B cell (primary cell): ENCODE measurements at regions not wholly inside any gene's neighbourhood (a gene's known extent, or its start where the extent isn't known, plus 50 kb on each side); places are given as distances from the start of the nearest gene placed in this dataset.

Experiments
- ATAC-seq: fragments of 200-7000 bp; cut with Tn5 transposase; one replicate; pipeline ENCODE4 v1.10.0; 2021; ENCODE audit warnings: low read depth, mild to moderate bottlenecking, moderate number of reproducible peaks, moderate library complexity
- CTCF ChIA-PET: fragments of 350-600 bp; sonication (Branson Sonifier 250); formaldehyde crosslinking; loops from one replicate; lab custom pipeline; 2021; ENCODE audit warnings: antibody characterized with exemption, inconsistent platforms; lab: Charles Lee
- POLR2A ChIA-PET: fragments of 350-600 bp; sonication (Branson Sonifier 250); formaldehyde crosslinking; loops from one replicate; lab custom pipeline; 2021; ENCODE audit warnings: antibody characterized with exemption; lab: Charles Lee
- DNase-seq: peaks from one replicate; pipeline ENCODE4 v3.0.0; 2013
- H2AFZ ChIP-seq: 2 replicates; pipeline ENCODE4 v1.6.1; 2012; ENCODE audit warnings: mild to moderate bottlenecking, low read depth, low read length; ENCODE audit not compliant: insufficient read depth, poor library complexity, severe bottlenecking
- H3K27ac ChIP-seq, 2 donors: 1 replicate in 1 of 2; 2 replicates in 1 of 2; pipeline ENCODE4 v1.5.1; 2012 to 2013; ENCODE audit warnings: low read length in 2 of 2, mild to moderate bottlenecking in 2 of 2, moderate library complexity in 1 of 2
- H3K27me3 ChIP-seq, 4 experiments: fragments of 200-600 bp in 1 of 4; sonication (generic) in 1 of 4; replicated peaks in 1 of 4; 1 replicate in 2 of 4; 2 replicates in 2 of 4; pipeline versions ENCODE4 v1.6.1 to v1.7.0; 2013 to 2016; ENCODE audit warnings: low read length in 3 of 4, mild to moderate bottlenecking in 2 of 4, mixed read lengths in 1 of 4, moderate library complexity in 1 of 4; ENCODE audit not compliant: insufficient read depth in 4 of 4, control insufficient read depth in 3 of 4; ENCODE audit errors: control extremely low read depth in 1 of 4
- H3K36me3 ChIP-seq, 2 experiments: replicated peaks in 1 of 2; 1 replicate in 1 of 2; 2 replicates in 1 of 2; pipeline versions ENCODE4 v1.6.1 to v1.7.1; 2013; ENCODE audit warnings: low read length in 1 of 2; ENCODE audit not compliant: insufficient read depth in 2 of 2, control insufficient read depth in 1 of 2; ENCODE audit errors: control extremely low read depth in 1 of 2, extremely low read depth in 1 of 2
- H3K4me1 ChIP-seq, 2 donors: fragments of 200-600 bp in 1 of 2; sonication (generic) in 1 of 2; 1 replicate in 1 of 2; 2 replicates in 1 of 2; pipeline versions ENCODE4 v1.5.1 to v1.6.1; 2013 to 2017; ENCODE audit warnings: low read length in 2 of 2; ENCODE audit not compliant: control insufficient read depth in 2 of 2, insufficient read depth in 2 of 2
- H3K4me2 ChIP-seq: replicated peaks from 2 replicates; pipeline ENCODE3; 2012; ENCODE audit warnings: mild to moderate bottlenecking, low read depth, low read length; ENCODE audit not compliant: poor library complexity, severe bottlenecking
- H3K4me3 ChIP-seq, 5 experiments: fragments of 200-600 bp in 1 of 5; sonication (generic) in 1 of 5; 1 replicate in 3 of 5; 2 replicates in 2 of 5; pipeline versions ENCODE4 v1.5.1 to v1.7.0; 2011 to 2016; ENCODE audit warnings: low read length in 4 of 5, mild to moderate bottlenecking in 4 of 5, low read depth in 2 of 5, control low read depth in 1 of 5, moderate library complexity in 1 of 5; ENCODE audit not compliant: insufficient read depth in 1 of 5; ENCODE audit errors: control extremely low read depth in 1 of 5, extremely low read depth in 1 of 5
- H3K79me2 ChIP-seq: fragments of 200-600 bp; sonication (generic); one replicate; pipeline ENCODE4 v1.6.0; 2016; ENCODE audit warnings: low read length; ENCODE audit not compliant: control insufficient read depth, insufficient read depth
- H3K9ac ChIP-seq: fragments of 200-600 bp; sonication (generic); 2 replicates; pipeline ENCODE4 v1.6.1; 2017; ENCODE audit warnings: mild to moderate bottlenecking, low read length, moderate library complexity
- H3K9me3 ChIP-seq, 3 donors: one replicate each; pipeline versions ENCODE4 v1.6.1 to v1.7.1; 2013; ENCODE audit warnings: low read length in 2 of 3; ENCODE audit not compliant: control insufficient read depth in 2 of 3, insufficient read depth in 1 of 3; ENCODE audit errors: control extremely low read depth in 1 of 3
- H4K20me1 ChIP-seq: 2 replicates; pipeline ENCODE4 v1.6.0; 2012; ENCODE audit warnings: mild to moderate bottlenecking, low read length; ENCODE audit not compliant: insufficient read depth, control insufficient read depth, poor library complexity, severe bottlenecking
- H3K27ac Mint-ChIP-seq: one replicate; pipeline ENCODE4 v1.8.0; 2021; ENCODE audit warnings: mixed read lengths
- H3K27me3 Mint-ChIP-seq: one replicate; pipeline ENCODE4 v1.8.0; 2021; ENCODE audit warnings: mixed read lengths
- H3K4me1 Mint-ChIP-seq: one replicate; pipeline ENCODE4 v1.8.0; 2021; ENCODE audit warnings: mixed read lengths
- H3K4me3 Mint-ChIP-seq: one replicate; pipeline ENCODE4 v1.8.0; 2021; ENCODE audit warnings: mixed read lengths
- H3K9me3 Mint-ChIP-seq: one replicate; pipeline ENCODE4 v1.8.0; 2022; ENCODE audit warnings: mixed read lengths; ENCODE audit not compliant: insufficient read depth
- EZH2 ChIP-seq: IDR thresholded peaks from 2 replicates; pipeline ENCODE4 v1.6.1; 2012; ENCODE audit warnings: borderline replicate concordance, low read depth, mild to moderate bottlenecking, moderate library complexity, low read length; ENCODE audit not compliant: insufficient read depth, poor library complexity, severe bottlenecking
- WGBS: methylation state at CpG from one replicate; pipeline ENCODE4 v1.1.5; 2013; ENCODE audit warnings: missing lambda C conversion rate; ENCODE audit not compliant: insufficient coverage; 5-methylcytosine and 5-hydroxymethylcytosine counted together
- intact Hi-C: fragments of 100-400 bp; cut with micrococcal nuclease; formaldehyde crosslinking; loops from one replicate; pipeline ENCODE4 v1.10.0; 2022
- TF ChIP-seq, protein P1 (sequence below): fragments of 200-600 bp; IDR thresholded peaks from one replicate; pipeline ENCODE4 v1.8.0; 2022; ENCODE audit warnings: antibody characterized with exemption, mild to moderate bottlenecking

DNA sequence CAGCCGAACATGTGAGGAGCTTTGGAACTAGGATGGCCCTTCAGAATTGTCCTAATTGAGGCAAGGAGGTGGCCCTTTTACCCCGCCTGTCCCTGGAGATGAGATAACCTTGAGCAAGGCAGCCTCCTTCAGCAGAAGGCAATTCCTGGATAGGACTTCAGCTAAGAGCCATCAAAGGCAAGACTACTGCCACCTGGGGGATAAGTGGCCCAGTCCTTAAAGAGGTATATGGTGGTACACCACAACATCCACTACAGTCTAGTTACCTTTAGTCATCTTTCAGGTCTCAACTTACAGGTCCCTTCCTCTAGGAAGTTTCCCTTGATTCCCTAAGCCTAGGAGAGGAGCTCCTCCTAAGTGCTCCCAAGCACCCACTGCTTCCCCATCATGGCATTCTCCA is 204.2 kb upstream of the CDKN3 start:
- no peak overlapping the region for H2AFZ ChIP-seq
- no peak overlapping the region for H3K4me3 ChIP-seq
- DNase-seq (no peak), ATAC-seq (no peak)
- Mint-ChIP-seq H3K27ac (no peak overlapping the region), H3K27me3 (peaks cover 12% of the 10 kb centered on the region), H3K4me3 (no peak overlapping the region), H3K9me3 (no peaks in the 10 kb centered on the region), H3K4me1 (no peaks in the 10 kb centered on the region)
- WGBS, result 72% methylated on average over 2 of the region's 2 CpGs
- H3K4me1 ChIP-seq, result no peaks in the 10 kb centered on the region
- H3K27ac ChIP-seq, result no peak overlapping the region
- ChIA-PET POLR2A (no interaction called here), CTCF (no interaction called here)
- H3K36me3 ChIP-seq, result no peaks in the 10 kb centered on the region
- no peaks in the 10 kb centered on the region for H4K20me1 ChIP-seq
- no peak overlapping the region for H3K9ac ChIP-seq
- no peaks in the 10 kb centered on the region for H3K9me3 ChIP-seq
- intact Hi-C loops, result no loop called here
- TF ChIP-seq, protein P1, sequence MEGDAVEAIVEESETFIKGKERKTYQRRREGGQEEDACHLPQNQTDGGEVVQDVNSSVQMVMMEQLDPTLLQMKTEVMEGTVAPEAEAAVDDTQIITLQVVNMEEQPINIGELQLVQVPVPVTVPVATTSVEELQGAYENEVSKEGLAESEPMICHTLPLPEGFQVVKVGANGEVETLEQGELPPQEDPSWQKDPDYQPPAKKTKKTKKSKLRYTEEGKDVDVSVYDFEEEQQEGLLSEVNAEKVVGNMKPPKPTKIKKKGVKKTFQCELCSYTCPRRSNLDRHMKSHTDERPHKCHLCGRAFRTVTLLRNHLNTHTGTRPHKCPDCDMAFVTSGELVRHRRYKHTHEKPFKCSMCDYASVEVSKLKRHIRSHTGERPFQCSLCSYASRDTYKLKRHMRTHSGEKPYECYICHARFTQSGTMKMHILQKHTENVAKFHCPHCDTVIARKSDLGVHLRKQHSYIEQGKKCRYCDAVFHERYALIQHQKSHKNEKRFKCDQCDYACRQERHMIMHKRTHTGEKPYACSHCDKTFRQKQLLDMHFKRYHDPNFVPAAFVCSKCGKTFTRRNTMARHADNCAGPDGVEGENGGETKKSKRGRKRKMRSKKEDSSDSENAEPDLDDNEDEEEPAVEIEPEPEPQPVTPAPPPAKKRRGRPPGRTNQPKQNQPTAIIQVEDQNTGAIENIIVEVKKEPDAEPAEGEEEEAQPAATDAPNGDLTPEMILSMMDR, result no peak
- no peak for TF ChIP-seq EZH2
- no peaks in the 10 kb centered on the region for H3K79me2 ChIP-seq
- H3K4me2 ChIP-seq, result no peak overlapping the region
- H3K27me3 ChIP-seq, result no peaks in the 10 kb centered on the region

DNA sequence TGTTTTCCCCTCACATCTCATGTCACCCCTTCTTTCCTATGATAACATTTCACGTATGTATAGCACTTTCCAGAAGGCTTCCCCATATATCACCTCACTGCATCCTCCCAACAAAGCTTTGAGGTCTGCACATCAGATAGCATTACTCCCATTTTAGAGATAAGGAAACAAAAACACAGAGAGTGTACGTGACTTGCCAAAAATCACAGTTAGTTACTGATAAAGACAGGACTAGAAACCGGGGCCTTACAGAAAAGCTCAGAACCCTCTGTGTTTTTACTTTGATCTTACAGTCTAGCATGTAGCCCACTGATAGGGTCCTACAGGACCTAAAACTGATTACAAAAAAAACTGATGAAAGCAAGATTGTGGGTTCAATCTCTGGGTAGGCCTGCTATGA is 202.9 kb upstream of the CDKN3 start:
- ChIA-PET POLR2A (no interaction called here), CTCF (no interaction called here)
- Mint-ChIP-seq H3K27me3 (peaks cover 12% of the 10 kb centered on the region), H3K4me3 (no peak overlapping the region), H3K9me3 (no peaks in the 10 kb centered on the region), H3K27ac (no peak overlapping the region), H3K4me1 (no peaks in the 10 kb centered on the region)
- WGBS, result 67% methylated on average over 3 of the region's 3 CpGs
- Histone ChIP-seq H3K9ac (no peak overlapping the region), H2AFZ (no peak overlapping the region), H3K4me1 (no peaks in the 10 kb centered on the region), H4K20me1 (no peaks in the 10 kb centered on the region), H3K27me3 (no peaks in the 10 kb centered on the region), H3K27ac (no peak overlapping the region), H3K79me2 (no peaks in the 10 kb centered on the region), H3K36me3 (no peaks in the 10 kb centered on the region), H3K4me2 (no peak overlapping the region), H3K9me3 (no peaks in the 10 kb centered on the region), H3K4me3 (no peak overlapping the region)
- intact Hi-C loops, result no loop called here
- TF ChIP-seq EZH2, result no peak
- TF ChIP-seq, protein P1, result no peak
- DNase-seq (no peak), ATAC-seq (no peak)
